HL-60 (cell line): ENCODE measurements at regions not wholly inside any gene's neighbourhood (a gene's known extent, or its start where the extent isn't known, plus 50 kb on each side); places are given as distances from the start of the nearest gene placed in this dataset.

ENCODE experiments used
- POLR2AphosphoS5 ChIP-seq: IDR thresholded peaks from 2 replicates; pipeline ENCODE4 v1.6.1; 2012; ENCODE audit warnings: low read depth
- SPI1 ChIP-seq: IDR thresholded peaks from 2 replicates; pipeline ENCODE4 v1.6.1; 2012; ENCODE audit warnings: low read depth, mild to moderate bottlenecking, borderline replicate concordance
- TF ChIP-seq, protein P1 (sequence below): IDR thresholded peaks from one replicate; pipeline ENCODE4 v1.5.1; 2011; ENCODE audit warnings: low read length, control low read depth, inconsistent platforms; ENCODE audit not compliant: insufficient read depth

- TF ChIP-seq, protein P1, sequence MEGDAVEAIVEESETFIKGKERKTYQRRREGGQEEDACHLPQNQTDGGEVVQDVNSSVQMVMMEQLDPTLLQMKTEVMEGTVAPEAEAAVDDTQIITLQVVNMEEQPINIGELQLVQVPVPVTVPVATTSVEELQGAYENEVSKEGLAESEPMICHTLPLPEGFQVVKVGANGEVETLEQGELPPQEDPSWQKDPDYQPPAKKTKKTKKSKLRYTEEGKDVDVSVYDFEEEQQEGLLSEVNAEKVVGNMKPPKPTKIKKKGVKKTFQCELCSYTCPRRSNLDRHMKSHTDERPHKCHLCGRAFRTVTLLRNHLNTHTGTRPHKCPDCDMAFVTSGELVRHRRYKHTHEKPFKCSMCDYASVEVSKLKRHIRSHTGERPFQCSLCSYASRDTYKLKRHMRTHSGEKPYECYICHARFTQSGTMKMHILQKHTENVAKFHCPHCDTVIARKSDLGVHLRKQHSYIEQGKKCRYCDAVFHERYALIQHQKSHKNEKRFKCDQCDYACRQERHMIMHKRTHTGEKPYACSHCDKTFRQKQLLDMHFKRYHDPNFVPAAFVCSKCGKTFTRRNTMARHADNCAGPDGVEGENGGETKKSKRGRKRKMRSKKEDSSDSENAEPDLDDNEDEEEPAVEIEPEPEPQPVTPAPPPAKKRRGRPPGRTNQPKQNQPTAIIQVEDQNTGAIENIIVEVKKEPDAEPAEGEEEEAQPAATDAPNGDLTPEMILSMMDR, result no peak
- no peak for TF ChIP-seq POLR2AphosphoS5
- TF ChIP-seq SPI1, result no peak
Observed at GRCh38 chr2:81363800-81364199, 1059.2 kb upstream of the LRRTM1 start.
